ENCODE measurements at regions not wholly inside any gene's neighbourhood (a gene's known extent, or its start where the extent isn't known, plus 50 kb on each side); places are given as distances from the start of the nearest gene placed in this dataset.

DNA sequence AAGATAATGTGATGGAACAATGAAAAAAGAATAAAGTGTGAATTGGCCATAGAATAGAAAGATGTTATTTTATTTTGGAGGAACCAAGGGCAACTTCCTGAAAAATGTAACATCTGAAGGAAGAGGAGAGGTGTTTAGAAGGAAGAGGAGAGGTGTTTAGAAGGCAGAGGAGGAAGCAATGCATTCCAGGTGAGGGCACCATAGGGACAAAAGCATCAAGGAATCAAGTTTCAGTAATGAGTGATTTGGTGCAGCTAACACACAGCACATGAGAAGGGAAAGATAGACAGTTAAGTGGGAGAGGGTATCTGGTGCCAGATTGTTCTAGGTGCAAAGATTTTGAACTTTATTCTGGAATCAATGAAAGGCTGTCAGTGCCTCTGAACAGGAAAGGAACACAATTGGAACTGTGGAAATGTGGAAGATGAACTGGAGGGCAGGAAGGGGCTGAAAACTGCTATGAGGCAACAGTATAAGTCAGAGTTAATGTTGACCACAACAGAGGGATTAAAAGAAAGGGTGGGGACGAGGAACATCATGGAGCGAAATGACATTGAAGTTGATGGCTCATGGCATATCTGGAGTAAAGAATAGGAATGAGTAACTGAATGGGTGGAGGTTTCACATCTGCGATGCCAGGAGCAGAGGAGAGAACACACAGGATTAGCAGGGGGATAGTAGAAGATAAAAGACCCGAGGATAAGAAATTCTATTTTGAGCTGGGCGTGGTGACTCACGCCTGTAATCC is 326.6 kb downstream of the LRIG3 start:
- DNase-seq = no peak

DNA sequence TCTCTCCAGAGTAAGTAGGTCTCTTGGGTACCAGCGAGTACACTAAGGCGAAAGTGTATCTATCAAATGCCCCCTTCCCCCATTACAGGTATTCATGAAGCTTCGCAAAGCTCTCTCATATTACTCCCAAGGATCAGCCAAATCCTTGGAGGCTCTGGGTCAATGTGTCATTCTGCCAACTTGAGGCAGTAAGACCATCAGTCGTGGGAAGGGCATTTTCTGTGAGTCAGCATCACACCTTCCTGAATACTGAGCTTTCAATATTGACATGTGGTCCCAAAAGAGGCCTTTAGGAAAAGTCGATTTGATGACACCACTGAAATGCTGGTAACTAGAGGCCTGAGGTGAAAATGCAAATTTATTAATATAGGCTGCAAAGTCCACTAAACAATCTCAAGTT is 323.9 kb downstream of the LRIG3 start:
- no peak for DNase-seq

DNA sequence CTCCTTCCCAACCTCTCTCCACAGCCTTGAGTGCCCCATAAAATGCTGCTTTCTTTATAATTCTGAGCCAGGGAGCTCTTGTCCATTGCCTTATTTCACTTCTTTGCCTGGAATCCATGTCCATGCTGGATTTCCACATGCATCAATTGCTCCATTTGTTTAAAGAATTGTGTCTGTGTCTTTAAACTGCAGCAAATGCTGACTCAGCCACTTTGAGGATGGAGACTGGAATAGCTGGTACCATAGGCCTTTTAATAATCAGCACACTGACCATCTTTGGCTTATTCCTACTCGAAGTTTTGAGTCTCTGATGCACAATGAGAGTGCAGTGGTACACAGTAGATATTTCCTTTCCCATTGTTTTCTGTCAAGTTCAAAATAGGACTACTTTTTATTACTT is 318.8 kb downstream of the LRIG3 start:
- DNase-seq = no peak

DNA sequence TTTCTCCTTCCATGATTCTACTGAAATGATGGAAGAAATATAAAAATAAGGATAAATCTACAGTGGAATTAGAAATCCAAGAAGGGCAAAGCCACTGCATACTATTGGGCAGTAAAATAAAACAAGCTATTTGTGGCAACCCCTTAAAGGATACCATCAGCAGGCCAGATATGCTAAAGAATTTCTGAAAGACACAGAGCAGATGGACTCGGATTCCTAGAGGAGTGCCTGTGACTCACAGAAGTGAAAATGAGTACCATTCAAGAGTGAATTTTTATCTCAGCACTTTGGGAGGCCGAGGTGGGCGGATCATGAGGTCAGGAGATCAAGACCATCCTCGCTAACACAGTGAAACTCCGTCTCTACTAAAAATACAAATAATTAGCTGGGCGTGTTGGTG is 318.1 kb downstream of the LRIG3 start:
- no peak for DNase-seq

DNA sequence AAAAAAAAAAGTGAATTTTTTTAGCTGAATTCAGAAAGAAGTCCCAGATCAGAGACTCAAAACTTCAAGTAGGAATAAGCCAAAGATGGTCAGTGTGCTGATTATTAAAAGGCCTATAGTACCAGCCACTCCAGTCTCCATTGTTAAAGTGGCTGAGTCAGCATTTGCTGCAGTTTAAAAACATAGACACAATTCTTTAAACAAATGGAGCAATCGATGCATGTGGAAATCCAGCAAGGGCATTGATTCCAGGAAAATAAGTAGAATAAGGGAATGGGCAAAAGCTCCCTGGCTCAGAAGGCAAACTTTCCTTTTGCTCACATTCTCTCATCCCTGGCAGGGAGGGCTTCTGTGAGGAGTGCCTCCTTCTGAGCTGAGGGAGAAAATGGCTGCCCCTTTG is 317.6 kb downstream of the LRIG3 start:
- no peak for DNase-seq

DNA sequence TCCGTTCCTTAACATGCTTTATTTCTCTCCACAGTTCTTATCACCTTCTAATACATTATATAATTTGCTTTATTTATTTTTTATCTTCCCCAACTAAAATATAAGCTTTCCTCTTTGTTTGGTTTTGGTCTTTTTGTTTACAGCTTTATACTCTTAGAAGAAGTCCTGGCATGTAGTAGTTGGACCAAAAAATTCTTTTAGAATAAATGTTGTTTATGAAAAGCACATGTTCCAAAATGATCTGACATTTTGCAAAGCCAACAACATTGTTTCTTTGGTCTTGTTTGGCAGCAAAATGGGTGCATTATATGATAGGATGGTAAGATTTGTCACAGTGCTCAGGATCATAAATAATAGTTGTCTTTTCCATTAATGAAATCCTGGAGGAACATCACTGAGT is 312.5 kb downstream of the LRIG3 start:
- no peak for DNase-seq

DNA sequence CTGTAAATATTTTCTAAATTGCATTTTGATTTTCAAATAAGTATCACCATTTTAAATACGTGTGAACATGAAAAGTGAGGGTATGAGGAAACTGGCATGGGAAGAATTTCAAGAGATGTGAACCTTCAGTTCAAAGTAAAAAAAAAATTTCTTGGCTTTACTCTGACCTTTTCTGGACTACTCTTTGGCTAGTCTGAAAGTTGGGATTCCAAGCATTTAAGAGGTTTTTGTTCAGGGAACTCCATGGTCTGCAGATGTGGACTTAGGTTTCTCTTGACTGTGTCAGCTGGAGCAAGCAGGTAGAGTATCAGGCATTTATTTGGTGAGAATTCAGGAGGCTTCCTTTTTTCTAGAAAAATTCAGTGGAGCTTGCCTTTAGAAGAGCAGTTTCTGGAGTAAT is 311.6 kb downstream of the LRIG3 start:
- DNase-seq = no peak

DNA sequence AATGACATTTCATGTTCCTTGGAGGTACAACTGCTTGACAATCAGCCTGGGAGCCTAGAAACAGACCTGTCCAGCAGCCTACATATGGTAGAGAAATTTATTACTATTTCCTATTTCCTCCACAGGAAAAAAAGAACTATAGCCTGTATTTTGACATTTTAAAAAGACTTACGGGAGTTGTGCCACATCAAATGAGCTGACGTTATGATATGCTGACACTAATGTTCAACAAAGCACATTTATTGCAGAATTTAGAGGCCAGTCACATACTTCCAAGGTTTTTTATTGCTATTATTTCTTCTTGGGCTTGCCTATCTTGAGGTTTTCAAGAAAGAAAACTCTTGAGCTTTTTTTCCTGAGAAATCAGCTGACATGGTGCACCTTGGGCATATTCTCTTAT is 305.3 kb downstream of the LRIG3 start:
- DNase-seq = no peak

DNA sequence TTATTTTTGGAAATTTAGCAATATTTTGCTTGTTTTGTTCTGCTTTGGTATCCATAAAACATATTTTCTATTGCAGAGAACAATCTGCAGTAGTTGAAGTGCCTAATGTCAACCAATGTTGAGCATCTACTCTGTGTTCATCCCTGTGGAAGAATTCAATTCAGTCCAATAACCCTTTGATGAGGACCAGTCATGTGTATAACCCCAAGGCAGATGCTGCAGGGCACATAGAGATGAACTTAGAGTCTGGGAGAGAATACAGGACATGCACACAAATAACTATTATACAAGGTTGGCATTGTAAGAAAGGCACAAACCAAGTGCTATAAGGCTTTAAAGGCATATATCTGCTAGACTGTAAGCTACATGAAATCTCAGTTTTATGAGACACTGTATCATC is 304.7 kb downstream of the LRIG3 start:
- DNase-seq = no peak

DNA sequence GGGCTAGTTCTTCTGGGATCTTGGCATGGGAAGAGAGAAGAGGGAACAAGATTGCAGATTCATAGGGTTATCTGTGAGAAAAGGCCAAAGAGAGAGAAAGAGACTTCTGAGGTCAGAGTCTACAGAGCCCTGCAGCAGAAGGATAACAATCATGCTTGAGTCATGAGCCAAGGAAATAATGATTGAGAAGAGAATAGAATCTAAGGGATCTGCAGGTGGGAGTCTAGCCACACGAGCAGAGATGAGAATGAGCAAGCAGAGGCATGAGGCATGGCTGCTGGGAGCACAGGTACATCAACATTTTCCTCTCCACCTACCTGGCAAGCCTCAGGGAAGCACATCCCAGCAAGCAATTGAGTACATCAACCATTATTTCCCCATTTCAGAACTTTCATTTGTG is 303.7 kb downstream of the LRIG3 start:
- no peak for DNase-seq

DNA sequence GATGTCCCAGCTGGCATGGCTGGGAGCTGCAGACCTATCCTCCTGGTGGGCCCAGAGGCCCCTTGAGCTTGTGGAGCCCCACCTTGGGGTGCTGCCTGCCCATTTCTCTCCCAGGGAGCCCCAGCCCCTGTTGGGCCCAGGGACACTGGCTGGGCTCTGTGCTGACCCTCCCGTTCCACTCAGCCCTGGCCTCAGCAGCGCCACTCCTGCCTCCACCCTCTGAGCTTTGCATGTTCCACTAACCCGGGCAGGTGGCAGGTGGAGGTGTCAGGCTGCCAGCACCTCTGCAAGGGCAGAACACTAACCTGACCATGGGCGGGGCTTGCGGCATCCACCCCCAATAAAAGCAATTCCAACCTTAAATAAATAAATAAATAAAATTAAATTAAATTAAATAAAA is 299.2 kb downstream of the LRIG3 start:
- no peak for DNase-seq

DNA sequence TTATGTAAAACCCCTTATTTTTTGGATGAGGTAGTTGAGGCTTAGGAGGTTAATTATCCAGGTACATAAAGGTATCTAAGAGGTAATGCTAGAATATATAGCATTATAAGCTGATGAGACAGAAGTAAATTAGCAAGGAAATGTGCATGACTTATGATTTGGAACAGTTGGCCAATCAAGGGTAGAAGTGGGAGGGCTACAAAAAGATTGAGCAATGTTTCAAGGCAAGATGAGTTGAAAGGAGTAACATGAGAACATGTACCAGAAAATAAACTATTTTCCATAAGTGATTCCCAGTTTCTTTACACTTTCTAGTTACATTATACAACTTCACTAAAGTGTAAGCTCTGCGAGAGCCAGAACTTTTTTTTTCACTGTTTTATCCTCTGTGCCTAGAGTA is 290.9 kb downstream of the LRIG3 start:
- no peak for DNase-seq

DNA sequence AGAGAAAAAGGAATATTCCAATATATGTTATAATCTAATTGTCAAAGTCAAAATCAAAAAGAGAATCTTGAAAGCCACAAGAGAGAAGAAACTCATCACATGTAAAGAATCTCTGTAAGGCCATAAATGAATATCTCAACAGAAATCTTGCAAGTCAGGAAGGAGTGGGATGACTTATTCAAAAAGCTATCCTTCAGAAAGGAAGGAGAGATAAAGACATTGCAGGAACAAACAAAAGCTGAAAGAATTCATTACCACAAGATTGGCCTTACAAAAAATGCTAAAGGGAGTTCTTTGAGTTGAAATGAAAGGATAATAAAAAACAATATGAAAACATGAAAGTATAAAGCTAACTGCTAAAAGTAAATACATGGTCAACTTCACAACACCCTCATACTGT is 286.8 kb downstream of the LRIG3 start:
- DNase-seq = no peak

DNA sequence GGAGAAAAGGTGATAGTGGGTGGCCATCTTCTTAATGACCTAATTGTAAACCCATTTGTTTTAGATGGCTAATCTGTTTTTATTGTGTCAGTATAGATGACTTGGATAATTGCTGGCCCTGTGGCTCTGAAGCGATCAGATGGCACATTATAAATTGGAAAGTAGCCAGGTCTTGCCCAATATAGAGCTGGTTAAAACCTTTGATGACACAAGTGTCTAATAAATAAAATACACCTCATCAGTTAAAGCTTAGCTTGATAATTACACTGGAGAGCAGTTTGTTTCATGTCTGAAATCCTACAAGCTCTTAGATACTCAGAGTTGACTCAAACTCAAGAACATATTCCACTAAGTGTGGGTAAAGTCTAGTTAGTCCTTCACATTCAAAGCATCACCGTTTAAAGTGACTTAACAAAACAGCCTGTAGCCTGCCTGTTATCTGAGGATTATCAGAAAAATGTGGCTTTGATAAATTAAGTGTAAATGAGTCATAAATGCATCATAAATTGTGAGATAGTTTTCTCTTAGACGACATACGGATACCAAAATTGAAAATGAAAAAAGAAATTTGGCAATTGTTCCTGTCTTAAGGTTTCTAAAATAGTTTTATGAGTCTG is 280.9 kb downstream of the LRIG3 start:
- DNase-seq = no peak

DNA sequence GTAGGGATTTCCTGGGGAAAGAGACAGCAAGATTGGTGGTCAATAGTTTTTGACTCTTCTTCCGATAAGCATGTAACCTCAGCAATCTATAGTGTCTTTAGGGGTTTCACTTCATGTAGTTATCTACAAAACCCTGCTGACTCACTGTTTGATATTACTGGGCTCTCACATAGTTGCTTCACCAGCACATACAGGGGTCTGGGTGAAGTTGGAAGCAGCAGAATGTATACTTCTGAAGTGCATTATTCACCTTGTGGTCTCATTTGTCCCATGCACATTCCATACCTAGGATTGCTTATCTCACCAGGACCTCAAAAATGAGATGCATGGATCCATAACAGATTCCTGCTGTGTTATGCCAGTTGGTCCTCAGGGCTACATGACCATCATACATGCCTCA is 280.0 kb downstream of the LRIG3 start:
- no peak for DNase-seq

DNA sequence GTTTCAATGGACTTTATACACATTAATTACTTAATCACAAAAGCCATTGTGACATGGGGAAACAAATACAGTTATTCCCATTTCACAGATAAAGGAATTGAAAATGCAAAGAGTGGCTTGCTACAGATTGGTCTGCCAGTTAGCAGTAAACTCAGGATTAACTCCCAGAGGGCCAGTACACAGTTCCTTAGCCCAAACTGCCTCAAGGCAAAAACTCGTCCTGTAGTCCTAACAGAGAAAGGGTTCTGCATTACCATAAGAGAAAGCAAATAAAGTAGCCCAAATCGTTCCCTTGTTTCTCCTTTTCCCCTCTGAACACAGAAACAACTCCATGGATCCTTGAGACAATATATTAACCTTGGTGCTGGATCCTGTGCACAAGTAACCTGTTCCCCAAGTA is 274.4 kb downstream of the LRIG3 start:
- no peak for DNase-seq

DNA sequence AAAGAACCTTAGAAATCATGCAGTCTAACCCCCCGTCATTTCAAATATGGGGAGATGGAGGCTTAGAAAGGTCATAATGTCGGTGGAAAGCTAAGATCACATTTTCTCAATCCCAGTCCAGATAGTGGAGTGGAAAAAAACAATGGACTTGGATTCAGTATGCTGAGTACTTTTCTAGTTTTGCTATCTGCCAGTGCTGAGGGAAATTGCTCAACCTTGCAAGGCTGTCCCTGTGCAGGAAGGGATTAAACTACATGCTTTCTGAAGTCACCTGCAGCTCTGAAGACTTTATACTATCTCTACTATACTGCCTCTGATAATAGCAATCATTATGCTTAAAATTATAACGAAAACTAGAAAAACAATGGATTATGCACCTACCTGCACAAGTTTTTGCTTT is 272.8 kb downstream of the LRIG3 start:
- no peak for DNase-seq

DNA sequence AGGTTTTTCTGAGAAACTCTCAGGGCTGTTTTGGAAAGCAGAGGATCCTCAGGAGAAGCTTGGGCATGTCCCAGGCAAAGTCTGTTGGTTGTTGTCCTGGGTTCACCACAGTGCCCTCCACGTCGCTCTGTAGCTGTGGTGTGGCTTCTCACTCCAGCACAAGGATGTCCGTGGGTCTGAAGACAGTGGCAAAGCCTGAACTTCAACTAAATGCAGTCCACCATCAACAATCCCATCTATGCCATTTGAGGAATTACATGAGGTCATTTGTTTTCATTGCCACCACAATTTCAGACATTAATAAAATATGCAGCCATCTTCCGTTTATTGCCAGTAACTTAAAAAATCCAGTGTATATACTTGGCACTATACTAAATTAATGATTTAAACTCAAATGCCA is 272.1 kb downstream of the LRIG3 start:
- DNase-seq = no peak

DNA sequence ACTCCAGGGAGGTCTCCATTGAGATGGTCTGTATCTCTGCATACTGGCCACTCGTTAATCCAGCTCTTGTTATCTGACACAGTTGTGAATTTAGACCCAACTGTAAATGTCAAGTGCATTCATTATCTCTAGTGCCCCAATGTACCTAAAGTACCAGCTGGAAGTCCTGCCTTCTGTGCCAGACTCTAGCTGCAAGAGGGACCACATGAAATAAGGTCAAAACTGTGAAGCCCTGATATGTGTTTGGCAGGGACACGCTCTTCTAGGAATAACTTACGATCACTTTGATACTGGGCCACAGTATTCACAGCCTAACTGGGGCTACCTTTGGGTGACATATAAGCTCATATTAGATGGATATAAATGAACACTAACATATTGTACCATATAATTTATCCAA is 268.5 kb downstream of the LRIG3 start:
- no peak for DNase-seq

DNA sequence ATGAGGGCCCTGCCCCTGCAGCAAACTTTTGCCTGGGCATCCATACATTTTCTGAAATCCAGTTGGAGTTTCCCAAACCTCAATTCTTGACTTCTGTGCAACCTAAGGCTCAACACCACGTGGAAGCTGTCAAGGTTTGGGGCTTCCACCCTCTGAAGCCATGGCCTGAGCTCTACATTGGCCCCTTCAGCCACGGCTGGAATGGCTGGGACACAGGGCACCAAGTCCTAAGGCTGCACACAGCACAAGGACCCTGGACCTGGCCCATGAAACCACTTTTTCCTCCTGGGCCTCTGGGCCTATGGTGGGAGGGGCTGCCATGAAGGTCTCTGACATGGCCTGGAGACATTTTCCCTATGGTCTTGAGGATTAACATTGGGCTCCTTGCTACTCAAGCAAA is 266.3 kb downstream of the LRIG3 start:
- DNase-seq = no peak

DNA sequence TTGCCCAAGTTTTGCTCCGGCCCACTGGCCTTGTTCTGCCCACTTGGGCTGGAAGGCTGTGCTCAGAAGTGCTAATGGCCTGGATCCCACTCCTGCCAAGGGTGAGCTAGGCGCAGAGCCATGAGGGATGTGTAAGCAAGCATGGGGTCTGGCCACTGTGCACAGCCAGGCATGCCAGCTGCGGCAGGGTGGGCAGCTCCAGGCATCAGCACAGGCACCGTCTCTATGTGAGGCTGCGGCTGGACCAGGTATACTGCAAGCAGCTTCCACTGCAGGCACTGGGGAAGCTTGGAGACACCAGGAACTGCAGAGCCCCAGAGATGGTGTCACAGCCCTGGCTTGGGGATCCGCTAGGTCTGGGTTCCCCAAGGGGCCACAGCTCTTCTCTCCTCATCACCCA is 264.9 kb downstream of the LRIG3 start:
- no peak for DNase-seq

DNA sequence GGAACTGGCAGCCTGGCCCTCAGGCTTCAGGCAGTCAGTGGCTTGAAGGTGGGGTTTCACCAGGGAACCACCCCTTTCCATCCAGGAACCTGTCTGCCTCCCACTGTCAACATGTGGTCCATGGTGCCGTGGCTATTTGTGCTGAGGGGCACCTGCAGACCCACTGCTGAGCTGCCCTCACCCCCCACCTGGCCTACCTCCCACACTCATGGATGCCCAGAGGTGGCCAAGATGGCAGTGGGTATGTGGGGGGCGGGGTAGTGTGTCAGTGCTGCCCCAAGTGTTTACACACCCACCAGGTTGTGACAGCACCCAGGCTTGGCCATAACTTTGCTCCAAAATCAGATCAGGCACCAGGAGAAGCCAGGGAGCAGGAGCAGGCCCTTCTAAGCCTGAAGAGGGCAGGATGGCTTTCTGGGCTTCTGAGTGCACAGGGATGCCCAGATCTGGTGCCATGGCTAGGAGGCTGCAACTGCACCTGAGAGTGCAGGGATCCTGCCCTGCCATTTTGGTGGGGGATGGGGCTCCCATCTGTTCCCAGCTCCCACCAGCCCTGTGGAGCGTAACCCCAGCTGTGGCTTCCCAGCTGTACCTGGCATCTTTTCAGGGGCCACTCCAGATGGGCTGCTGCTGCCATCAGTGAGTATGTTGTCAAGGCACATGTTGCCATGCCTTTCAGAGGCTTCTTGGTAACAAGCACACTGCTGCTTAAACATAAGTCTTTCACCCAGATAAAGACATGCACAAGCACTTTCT is 263.9 kb downstream of the LRIG3 start:
- DNase-seq = no peak

DNA sequence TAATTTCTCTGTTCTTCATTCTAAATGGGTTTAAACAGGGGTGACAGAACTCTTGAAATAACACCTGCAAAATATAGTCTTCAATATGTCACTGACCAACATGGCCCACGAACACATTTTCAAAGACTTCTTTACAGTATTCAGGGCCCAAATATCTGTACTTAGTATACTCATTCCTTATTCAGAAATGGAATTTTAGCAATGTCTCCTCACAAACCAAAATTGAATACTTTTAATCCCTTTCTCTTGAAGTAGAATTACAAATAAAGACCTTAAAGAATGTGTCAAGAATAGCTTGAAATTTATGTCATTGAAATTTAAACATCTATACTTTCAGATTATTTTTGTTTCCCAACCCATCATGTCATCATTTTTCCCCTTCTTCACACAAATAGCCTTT is 263.1 kb downstream of the LRIG3 start:
- DNase-seq = no peak

DNA sequence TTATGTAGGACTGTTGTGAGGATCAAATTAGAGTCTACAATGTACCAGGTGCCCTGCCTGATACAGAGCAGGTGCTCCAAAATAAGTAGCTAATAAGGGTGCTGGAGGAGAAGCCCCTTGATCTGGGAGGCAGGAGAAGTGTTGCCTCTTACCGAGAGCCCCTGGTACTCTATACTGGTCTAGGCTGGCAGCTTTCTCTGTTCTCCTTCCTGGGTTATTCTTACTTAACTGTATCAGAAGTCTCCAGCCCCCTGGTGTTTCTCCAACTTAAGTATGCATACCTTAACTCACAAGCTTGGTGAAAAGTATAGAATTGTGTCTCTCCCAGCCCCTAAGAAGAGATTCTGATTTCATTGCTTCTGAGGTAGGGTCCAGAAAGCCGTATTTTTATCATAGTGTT is 254.9 kb downstream of the LRIG3 start:
- no peak for DNase-seq

Measured in CD4-positive, alpha-beta T cell treated with Interleukin-17A for 4 hours (primary cell).